GM18909 (cell line): ENCODE measurements at regions not wholly inside any gene's neighbourhood (a gene's known extent, or its start where the extent isn't known, plus 50 kb on each side); places are given as distances from the start of the nearest gene placed in this dataset.

Source experiments
- ATAC-seq: cut with Tn5 transposase; IDR thresholded peaks from one replicate; pipeline ENCODE4 v1.9.1; 2021; ENCODE audit warnings: mild to moderate bottlenecking; ENCODE audit not compliant: unreplicated experiment, poor library complexity

DNA sequence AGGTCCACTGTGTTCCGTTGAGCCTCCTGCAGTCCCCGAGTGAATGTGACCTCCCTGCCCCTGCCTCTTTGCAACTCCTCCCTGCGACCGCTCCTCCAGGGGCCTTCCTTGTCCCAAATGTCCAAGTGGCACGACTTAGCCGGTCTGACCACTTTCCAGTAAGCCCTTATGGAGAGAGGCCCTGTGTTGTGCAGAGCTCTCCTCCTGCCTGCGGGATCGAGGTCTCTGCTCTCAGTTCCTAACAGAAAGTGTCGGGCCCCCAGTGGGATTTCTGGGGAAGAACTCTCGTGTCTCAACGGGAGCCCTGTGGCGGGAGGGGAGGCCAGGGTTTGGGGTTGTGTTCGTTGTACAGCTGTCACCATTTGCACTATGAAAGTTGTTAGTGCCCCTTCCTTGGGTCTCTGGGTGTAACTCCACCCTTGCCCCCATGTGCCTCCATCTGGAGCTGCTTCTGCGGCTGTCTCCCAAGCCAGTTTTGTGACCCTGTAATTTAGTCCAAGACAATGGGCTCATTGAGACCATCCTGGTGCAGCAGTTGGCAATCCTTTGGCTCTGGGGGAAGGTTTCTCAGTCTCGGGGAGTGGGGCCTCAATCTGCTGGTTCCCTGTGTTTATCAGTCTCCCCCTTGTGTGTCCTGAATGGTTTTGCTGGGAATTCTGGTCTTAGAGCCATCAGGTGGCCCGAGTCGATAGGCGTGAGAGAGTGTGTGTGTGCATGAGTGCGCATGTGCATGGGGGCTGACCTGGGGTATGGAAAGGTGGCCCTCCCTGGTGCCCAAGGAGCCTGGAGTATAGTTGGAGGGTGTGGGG is 234.5 kb downstream of the SEC14L1 start:
- no peak for ATAC-seq

DNA sequence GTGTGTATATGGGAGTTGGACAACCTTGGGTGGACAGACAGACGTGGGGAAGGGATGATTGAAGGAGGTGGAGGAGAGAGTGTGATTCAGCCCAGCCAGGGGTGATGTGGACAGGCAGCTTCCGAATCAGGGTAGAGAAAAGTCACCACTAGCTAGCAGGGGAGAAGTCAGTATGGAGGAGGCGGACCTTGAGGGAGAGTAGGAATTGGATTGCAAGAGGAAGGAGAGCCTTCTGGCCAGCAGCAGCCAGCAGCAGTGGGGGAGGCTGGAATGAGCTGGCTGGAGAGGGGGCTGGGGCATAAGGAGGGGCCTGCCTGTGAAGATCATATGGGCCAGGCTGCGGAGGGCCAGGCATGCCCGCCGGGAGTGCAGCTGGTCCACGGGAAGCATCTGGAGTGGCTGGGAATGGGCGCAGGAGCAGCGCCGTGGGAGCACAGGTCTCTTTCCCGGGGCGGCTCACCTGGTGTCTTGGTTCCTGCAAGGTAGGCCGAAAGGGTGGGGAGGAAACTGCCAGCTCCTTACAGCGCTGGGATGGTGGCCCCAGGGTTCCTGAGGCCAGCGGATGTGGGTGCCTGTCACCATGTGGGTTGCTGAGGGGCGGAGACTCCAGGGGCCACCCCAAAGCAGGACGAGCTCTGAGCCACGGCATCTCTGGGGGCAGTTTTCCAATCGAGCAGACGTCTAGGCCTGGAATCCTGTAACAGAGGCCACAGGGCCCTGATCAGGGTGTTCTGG is 235.3 kb downstream of the SEC14L1 start:
- ATAC-seq = no peak

DNA sequence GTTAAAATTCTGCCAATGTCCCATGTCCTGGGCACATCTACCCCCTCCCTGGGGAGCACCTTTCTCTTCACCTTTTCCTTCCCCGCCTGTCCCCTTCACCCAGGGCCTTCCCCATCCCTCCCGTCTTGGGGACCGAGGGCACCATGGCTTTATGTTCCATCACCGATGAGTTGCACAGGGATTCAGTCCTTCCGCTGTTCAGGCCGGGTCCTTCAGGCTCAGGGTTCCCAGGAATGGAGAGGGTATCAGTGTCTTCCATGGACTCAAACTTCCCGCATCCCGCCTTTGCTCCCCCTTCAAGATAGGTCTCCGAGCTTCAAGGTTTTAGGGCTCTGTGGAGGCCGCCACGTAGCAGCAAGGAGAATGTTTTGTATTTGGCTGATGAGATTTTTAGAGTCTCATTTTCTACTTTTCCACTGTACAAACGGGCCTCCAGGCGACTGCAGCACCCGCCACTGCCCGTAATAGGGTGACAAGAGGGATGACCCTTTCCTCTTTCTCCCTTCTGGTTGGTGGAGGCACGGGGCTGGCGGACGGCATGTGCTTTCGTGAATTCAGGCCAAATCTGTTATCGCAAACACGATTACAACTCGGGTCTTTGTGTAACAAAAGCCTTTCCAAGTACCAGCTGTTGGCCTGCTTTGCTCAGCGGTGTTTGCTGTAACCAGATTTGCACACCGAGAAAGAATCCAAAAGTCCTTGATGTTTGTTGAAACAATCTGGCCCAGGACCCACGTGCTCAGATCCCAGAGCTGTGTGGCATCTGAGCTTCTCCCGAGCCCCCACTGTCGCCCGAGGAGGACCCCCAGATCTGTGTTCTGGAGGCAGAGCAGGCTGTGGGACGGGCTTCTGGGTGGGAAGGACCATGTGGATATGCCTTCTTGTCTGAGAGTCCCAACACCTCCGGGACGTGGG is 236.3 kb downstream of the SEC14L1 start:
- ATAC-seq = no peak

DNA sequence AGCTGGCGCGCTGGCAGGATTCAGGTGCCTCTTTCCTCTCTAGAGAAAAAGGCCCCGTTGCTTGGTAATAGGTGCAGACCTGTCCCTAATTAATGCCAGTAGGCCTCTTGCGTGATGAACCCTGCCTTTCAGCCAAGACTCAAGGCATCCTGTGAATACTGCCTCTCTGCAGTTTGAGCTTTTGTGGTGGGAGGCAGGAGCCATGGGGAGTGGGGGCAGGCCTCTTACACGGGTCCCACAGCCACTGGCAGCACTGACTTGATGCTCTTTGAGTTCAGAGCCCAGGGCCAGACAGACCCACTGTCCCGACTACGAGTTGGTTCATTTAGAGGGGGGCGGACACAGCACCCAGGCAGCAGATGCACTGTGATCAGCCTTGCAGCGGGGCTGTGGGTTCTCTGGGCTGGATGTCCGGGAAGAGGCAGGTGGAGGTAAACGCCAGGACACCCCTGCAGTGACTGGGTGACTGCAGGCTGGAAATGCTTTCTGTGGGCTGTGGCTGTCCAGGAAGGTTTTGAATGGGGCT is 237.0 kb downstream of the SEC14L1 start:
- ATAC-seq = no peak

DNA sequence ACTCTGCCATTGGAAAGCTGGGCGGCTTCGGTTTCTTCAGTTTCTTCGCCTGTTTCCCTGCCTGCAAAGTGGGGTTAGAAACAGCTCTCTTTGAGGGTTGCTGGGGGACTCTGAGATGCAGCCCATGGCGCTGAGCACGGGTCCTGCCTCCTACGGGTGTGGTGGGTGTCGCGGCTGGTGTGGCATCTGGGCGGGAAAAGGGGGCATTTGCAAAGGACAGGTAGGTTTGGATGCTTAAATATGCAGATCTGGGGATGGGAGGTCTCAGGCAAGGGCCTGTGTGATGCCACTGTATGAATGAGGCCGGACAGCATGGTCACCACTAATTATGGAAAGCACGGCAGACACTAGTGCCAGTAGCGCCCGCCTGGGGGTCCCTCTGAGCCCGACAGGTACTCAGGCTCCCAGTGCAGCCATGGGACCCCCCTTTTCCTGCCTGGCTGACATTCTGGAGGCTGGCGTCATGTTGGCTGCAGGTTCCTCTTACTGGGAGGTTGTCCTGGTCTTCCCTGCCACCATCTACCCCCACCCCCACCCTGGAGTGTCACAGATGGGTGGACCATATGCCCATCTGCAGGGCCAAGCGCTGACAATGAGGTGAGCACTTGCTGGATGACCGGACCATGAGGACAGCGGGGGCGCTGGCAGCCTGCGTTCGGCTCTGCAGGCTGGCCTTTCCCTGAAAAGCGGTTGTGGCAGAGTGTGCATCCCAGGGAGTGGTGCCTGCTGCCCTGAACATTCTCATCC is 237.7 kb downstream of the SEC14L1 start:
- ATAC-seq = no peak

DNA sequence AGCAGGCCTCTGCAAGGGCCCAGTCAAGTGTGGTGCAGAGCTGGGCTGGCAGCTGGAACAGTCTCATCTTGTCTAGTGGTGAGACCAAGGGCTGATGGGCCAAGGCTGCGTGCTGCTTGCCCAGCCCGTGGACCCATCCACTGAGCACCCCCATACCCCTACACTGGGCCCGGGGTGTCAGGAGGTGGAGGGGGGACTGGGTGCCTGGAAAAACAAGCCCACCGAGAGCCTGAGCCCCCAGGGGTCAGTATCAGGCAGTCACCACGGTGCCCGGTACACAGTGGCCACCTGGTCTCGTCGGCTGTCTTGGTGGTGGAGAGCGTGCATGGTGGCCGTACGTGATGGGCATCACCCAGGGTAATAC is 238.3 kb downstream of the SEC14L1 start:
- ATAC-seq = no peak

DNA sequence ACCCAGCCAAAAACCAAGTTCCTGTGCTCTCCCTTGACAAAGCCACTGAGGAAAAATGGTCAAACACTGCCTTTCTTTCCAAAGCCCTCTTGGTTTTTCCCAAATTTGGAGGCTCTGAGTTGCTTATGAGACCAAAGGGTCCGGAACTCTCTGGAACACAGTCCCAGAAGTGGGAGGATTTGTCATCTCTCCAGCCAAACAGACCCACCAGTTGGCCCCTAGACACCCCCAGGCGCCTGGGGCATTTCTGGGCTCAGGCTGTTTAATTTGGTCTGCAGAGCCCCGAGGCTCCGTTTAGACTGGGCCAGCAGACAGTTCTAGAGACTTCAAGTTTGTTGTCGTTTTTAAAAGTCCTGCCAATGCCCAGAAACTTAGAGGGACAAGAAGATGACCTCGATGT is 239.1 kb downstream of the SEC14L1 start:
- ATAC-seq = no peak

DNA sequence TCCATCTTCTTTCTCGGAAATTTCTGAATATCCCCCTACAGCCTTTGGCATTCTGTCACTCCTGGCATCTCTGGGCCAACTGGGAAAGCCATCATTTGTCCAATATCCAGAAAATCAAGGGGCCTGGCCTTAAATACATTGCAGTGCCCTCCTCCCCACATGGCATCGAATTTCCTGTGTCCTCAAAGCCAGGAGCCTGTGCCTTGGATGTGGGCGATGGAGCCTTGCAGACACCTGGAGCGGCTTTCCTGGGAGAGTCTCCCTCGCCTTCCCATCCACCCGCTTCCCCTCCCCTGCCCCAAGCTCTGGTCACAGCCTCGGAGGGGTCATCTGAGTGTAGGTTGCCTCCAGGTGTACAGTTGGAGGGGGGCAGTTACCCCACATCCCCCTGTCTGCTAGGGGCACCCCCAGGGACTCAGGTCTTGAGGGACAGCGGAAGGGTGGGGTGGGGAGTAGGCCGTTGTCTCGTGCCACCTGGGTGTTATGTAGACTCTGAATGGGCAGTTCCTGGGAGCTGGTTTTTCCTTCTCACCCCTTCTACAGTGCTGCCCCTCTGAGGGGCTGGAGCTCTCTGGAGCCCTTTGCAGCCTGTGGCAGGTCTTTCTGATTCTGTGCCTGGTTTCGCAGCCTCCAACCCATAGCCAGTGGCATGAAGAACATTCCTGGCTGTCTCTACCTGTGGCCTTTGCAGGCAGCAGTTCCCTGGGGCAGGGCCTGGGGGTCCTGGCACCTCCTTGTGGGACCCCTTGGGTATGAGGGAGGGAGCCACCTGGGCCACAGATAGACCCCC is 239.8 kb downstream of the SEC14L1 start:
- no peak for ATAC-seq

DNA sequence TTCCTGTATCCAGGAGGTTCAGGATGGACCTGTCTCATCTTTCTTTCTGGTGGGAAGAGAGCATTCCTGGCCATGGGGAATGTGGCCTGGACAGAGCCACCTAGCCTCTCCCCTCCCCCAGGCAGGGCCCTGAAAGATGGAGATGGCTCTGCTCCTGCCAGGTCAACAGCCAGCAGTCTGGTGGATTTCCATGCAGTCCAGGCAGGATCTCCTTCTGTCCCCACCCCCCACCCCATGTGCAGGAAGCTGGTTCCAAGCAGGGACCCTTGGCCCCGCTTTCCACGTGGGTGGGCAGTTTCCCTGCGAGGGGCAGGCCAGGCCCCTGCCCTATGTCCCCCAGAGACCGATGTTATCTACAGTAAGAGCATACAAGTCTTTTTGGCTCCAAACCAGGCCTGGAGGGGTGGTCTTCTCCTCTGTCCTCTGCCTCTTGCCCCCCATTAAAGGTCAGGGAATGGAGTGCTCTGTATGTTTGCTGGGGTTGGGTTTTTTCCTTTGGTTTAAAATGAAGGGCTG is 240.5 kb downstream of the SEC14L1 start:
- no peak for ATAC-seq

DNA sequence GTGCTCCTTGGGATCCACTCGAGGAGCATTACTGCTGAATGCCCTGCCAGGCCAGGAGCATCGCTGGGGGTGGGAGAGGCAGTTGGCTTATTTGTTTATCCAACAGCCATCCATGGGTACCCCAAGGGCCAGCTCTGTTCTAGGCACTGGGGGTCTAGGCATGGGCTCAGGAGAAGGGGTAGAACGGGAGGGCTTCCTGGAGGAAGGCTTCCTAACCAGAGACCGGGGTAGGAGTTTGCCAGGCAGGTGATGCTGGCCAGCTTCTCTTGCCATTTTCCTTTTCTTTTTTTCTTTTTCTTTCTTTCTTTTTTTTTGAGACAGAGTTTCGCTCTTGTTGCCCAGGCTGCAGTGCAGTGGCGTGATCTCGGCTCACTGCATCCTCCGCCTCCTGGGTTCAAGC is 241.0 kb downstream of the SEC14L1 start:
- no peak for ATAC-seq

DNA sequence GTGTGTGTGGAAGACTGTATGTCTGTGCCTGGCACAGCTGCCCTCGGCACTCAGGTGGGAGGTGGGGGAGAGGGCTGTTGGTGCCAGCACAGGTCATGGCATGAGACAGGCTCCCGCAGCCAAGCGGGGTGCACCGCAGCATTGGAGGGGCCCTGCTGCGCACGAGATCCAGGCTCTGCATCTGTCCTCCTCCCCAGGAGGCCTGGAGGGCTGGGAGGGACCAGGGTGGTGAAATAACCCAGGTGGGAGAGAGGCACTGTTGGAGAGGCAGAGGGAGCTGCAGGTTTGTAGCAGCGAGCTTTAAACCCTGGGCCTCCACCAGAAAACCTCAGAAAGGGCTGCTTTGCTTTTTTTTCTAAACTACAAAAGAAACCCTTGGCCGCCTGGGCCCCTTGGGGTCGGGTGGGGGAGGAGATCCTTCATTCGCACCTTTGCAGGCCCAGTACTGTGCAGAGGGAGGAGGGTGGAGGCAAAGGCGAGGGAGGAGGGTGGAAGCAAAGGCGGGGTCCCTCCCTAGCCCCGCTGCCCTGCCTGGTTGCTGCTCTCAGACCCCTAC is 241.7 kb downstream of the SEC14L1 start:
- no peak for ATAC-seq

DNA sequence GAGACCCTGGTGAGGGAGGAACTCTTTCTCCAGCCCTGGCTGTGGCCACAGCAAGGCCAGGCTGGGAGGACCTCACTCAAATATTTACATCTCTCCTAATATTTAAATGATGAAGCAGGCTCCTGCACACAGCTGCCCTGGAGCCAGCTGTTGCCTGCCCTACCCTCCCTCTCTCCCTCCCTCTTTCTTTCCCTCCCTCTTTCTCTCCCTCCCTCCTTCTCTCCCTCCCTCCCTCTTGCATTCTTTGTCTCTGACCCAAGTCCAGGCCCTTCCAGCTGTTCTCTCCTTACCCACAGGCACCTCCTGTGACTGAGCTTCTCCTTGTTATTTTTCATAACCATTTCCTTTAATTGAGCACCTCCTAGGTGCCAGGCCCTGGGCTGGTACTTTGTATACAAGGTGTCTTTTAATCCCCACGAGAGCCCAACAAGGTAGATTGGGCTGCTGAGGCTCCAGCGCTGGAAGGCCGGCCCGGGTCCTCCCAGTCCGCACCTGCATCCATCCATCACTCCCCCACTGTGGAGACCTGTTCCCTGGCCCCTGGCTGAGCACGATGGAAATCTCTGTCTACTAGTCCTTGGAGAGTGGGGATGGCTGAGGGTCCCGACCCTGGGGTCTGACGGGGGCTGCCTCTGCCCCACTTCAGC is 242.3 kb downstream of the SEC14L1 start:
- ATAC-seq = no peak

DNA sequence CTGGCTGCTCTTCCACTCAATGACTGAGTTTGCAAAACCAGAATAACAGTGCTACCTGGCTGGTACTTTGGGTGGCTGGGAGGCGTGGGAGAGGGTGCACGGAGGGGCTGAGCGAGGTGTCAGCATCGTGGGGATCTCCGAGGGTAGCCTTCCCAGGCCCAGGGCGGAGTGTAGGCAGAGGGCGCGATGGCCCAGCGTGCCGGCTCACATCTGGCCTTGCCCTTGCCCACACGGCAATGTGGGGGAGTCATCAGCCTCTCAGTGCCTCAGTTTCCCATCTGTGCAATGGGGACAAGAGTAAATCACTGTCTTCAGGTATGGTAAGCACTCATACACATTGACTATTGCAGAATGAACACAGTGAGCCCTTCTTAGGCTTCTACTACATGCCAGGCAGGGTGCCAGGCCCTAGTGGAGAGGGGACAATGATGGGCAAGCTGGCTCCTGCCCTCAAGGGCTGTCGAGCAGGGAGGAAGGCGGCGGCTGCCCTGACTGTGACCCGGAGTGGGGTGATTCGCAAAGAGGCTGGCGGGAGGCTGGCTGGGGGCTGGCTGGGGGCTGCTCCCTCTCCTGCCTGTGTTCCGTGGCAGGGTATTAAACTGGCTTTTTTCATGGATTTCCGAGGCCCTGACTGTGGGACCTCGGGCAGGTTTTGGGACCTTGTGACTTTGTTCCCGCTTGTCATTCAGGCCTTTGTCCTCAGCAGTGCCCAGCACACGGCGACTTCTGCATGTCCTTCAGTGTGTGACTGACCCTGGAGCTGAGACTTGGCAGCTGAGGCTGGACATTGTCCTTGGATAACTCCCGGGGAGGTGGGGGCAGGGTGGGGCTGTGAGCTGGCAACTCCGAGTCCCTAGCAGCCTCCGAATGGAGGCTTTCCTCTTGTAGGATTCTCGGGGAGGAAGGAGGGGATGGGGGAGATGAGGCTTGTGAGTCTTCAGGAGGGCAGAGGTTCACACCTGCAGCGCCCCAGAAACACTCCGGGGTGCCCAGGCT is 243.1 kb downstream of the SEC14L1 start:
- no peak for ATAC-seq

DNA sequence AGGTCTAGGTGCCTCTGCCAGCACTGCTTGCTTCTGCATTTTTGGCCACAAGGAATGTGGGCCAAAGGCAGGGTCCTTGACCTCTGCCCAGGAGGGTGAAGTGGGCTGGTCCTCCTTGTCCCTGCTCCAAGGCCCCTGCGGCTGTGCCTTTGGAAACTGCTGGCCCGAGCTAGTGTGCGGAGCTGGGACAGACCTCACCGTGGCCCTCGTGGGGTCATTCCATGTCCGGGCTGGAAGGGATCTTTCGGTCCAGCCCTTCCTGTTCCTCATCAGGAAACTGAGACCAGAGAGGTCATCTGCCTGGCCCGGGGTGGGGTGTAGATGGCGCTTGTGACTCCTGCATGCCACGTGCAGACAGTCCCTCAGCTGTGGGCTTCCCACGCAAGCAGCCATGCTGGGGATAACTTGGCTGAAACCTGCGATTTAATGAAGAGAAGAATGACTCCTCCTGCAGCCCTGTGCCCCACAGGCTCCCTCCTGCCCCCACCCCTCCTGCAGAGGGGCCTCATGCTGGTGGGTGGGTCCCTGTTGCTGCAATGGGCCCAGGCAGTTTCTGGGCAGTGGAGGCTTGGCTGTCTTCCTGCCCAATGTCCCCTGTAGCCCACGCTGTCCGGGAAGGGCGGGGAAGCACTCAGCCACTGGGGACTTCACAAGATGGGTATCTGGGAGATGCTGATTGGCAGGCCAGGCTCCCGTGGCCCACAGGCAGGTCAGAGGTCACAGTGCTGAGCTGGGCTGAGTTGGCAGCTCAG is 245.2 kb downstream of the SEC14L1 start:
- no peak for ATAC-seq

DNA sequence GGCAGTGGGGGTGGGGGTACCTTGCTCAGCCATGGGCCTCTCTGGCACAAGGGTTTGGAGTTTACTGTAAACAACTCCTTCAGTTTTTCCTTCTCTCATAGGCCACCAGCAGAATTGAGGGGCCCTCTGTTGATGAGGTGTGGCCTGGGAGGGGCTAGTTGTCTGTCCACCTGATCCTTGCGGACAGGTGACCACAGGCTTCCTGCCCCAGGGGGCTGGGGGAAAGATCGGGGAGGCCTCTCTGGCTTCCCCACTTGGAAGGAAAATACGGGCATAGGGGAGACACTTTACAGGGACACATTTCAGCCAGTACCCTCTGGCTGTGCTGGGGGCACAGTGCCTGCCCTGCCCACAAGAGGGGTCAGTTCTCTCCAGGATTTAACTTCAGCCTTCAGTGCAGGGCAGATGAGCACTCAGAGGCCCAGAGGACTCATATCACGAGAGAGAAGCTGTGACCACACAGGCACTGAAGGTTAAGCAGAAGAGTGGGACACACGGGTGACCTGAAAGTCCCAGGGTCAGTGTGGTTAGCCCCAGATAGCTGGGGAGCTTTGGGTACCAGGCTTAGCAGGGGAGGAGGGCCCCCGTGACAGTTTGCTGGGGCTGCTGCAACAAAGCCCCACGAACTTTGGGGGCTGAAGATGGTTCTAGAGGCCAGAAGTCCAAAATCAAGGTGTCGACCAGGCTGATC is 245.9 kb downstream of the SEC14L1 start:
- ATAC-seq = no peak

DNA sequence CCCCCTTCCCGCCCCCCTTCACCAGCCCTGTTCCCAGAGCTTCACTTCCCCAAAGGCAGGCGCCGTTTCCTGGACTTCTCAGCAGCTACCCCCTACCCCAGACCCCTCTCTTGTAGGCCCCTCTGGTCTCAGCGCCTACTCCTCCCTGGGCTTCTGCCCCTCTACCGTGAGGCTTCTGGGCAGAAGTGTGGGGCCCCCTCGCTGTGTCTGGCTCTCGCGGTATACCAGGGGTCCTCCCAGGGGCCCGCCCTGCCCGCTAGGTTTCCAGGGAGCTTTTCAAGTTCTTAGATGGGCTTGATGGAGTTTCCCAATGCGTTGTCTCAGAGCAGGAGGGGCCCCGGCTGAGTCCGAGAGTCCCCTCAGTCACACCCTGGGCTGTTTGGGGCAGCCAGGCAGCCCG is 247.1 kb downstream of the SEC14L1 start:
- no peak for ATAC-seq
